ENCODE measurements at regions not wholly inside any gene's neighbourhood (a gene's known extent, or its start where the extent isn't known, plus 50 kb on each side); places are given as distances from the start of the nearest gene placed in this dataset.
A peak's percentile ranks its signal among the peaks of the same experiment; 100 is the strongest.
"Not testable (repeated sequence)": the region's sequence is repeated elsewhere in the genome, so short reads cannot be mapped to it uniquely, and the experiment has no call there.

DNA sequence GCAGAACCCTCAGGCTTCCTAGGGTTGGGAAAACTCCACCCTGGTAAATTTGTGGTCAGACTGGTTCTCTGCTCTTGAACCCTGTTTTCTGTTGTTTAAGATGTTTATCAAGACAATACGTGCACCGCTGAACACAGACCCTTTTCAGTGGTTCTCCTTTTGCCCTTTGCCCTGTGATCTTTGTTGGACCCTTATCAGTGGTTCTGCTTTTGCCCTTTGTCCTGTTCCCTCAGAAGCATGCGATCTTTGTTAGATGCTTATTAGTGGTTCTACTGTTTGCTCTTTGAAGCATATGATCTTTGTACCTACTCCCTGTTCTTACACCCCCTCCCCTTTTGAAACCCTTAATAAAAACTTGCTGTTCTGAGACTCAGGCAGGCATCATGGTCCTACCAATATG lies 93.6 kb upstream of the CEP78 start:
- peaks cover 19% of the 10 kb centered on the region for H3K4me1 Mint-ChIP-seq (ENCODE audit: low read depth)
- H3K36me3 Mint-ChIP-seq (ENCODE audit: low read depth); H3K27me3 Mint-ChIP-seq (ENCODE audit: low read depth); H3K4me3 Mint-ChIP-seq (ENCODE audit: low read depth); DNase-seq (ENCODE audit: low spot score); intact Hi-C loops (cut with micrococcal nuclease); H3K27ac Mint-ChIP-seq: not testable (repeated sequence)
- H3K9me3 Mint-ChIP-seq, result peaks cover 35% of the 10 kb centered on the region

DNA sequence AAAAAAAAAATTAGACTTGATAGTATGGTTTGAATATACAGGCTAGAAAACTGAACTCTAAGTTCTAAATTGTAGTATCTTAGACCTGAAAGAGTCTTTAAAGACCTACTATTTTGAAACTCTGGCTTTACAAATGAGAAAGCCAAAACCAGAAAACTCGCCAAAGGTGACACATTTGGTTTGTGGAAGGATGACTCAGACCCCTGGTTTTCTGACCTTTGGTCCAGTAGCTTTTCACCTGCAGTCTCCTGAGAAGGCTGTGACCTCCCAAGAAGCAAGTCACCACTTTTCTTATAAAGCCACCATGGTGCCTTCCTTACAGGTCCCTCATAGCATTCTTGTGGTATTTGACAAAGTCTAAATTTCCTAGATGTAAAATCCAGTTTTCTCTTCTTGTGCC lies 102.1 kb upstream of the CEP78 start:
- Mint-ChIP-seq H3K4me1 (ENCODE audit: low read depth) (peaks cover 29% of the 10 kb centered on the region), H3K27ac (peak overlapping the region; percentile 25), H3K36me3 (ENCODE audit: low read depth) (peaks cover 22% of the 10 kb centered on the region), H3K4me3 (ENCODE audit: low read depth) (no peak overlapping the region), H3K9me3 (peaks cover 20% of the 10 kb centered on the region), H3K27me3 (ENCODE audit: low read depth) (no peaks in the 10 kb centered on the region)
- DNase-seq (ENCODE audit: low spot score), result no peak
- intact Hi-C loops (cut with micrococcal nuclease), result loop anchor here (5.0 kb wide), 1 partner anchor 79 kb away; no protein-coding TSS in a partner anchor

GRCh38 chr9:78132701-78133058 lies 101.1 kb upstream of the GNAQ start:
- DNase-seq (ENCODE audit: low spot score), result no peak
- Mint-ChIP-seq H3K27ac (peak overlapping the region; percentile 5), H3K36me3 (ENCODE audit: low read depth) (peaks cover 22% of the 10 kb centered on the region), H3K9me3 (peaks cover 18% of the 10 kb centered on the region), H3K4me3 (ENCODE audit: low read depth) (peak overlapping the region; percentile 46), H3K27me3 (ENCODE audit: low read depth) (peaks cover 5% of the 10 kb centered on the region), H3K4me1 (ENCODE audit: low read depth) (peaks cover 29% of the 10 kb centered on the region)
- intact Hi-C loops (cut with micrococcal nuclease), result loop anchor here (1.0 to 5.0 kb wide), 2 partner anchors 80 to 285 kb away; no protein-coding TSS in a partner anchor

DNA sequence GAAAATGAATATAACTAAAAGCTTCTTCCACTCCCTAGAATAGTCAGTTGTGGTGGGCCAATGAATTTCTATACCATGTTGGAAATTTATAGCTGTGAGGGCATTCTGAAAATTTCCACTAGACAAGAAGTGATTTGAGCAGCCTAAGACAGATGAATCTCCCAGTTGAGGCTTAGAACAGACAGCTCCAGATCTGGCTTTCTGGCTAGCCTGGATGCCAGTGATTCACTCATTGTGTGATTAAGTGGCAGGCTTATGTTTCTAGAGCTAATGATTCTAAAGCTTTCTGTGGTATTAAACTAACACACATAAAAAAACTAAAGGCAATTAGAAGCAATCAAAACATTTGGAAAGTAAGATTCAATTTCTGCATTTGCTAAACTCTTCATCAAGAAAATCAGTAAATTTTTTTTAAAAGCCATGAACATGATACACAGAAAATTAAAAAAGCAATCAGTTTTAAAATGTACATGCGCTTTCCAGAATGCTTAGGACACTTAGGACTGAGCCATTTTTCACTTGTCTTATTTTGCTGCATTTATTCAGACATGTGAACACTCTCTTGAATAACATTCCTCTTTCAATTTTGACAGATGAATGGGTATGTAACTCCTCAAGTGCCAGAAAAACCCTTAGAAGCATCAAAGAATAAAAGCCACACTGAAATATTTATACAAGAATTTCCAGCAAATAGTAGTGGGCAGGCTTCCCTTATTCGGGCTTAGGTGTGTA lies 100.5 kb upstream of the GNAQ start:
- peak overlapping the region; percentile 5 for H3K27ac Mint-ChIP-seq
- peak overlapping the region; percentile 46 for H3K4me3 Mint-ChIP-seq (ENCODE audit: low read depth)
- H3K36me3 Mint-ChIP-seq (ENCODE audit: low read depth), result peaks cover 19% of the 10 kb centered on the region
- peaks cover 10% of the 10 kb centered on the region for H3K27me3 Mint-ChIP-seq (ENCODE audit: low read depth)
- DNase-seq (ENCODE audit: low spot score), result no peak
- intact Hi-C loops (cut with micrococcal nuclease), result loop anchor here (1.0 to 5.0 kb wide), 2 partner anchors 80 to 285 kb away; no protein-coding TSS in a partner anchor
- peaks cover 13% of the 10 kb centered on the region for H3K9me3 Mint-ChIP-seq
- H3K4me1 Mint-ChIP-seq (ENCODE audit: low read depth), result peaks cover 29% of the 10 kb centered on the region

DNA sequence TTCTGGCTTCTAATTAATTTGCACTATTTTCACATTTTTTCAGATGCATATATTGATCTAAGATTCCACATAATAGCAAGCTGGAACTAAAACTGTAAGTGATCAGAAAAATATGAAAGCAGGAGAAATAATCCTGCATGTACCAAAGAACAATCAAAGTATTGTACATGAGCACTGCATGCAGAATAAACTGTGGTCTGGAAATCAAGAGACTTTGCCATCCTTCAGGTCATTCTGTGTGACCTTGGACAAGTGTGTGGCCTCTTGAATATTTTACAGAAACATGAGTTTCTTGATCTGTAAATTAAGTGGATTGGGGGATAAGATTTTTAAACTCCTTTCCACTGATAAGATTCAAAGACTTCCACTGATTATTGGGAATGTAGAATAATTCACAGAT lies 99.2 kb upstream of the GNAQ start:
- Mint-ChIP-seq H3K4me3 (ENCODE audit: low read depth) (no peak overlapping the region), H3K36me3 (ENCODE audit: low read depth) (peaks cover 11% of the 10 kb centered on the region), H3K9me3 (peaks cover 3% of the 10 kb centered on the region), H3K4me1 (ENCODE audit: low read depth) (peaks cover 28% of the 10 kb centered on the region), H3K27me3 (ENCODE audit: low read depth) (peaks cover 11% of the 10 kb centered on the region), H3K27ac (no peak overlapping the region)
- no peak for DNase-seq (ENCODE audit: low spot score)
- intact Hi-C loops (cut with micrococcal nuclease), result loop anchor here (5.0 kb wide), 1 partner anchor 81 kb away; no protein-coding TSS in a partner anchor

DNA sequence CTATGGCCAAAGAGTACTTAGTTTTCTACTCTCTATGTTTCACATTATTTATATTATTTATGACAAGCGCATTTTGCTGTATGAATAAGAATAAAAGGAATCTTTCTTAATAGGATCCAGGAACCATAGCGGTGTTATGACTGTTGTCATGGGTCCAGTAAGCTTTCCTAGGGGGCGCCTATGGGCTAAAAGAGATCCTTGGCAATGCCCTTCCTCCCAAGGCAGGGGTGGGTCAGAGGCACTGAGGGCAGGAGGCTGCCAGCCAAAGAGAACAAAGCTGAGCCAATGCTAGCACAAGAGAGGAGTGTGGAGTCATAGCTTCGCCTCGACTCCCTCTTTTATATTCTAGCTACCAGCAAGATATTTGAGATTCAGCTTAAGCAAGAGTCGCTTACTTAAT lies 98.4 kb upstream of the GNAQ start:
- DNase-seq (ENCODE audit: low spot score), result no peak
- no peaks in the 10 kb centered on the region for H3K9me3 Mint-ChIP-seq
- no peak overlapping the region for H3K27ac Mint-ChIP-seq
- H3K4me3 Mint-ChIP-seq (ENCODE audit: low read depth), result no peak overlapping the region
- peaks cover 24% of the 10 kb centered on the region for H3K4me1 Mint-ChIP-seq (ENCODE audit: low read depth)
- H3K36me3 Mint-ChIP-seq (ENCODE audit: low read depth), result peaks cover 9% of the 10 kb centered on the region
- intact Hi-C loops (cut with micrococcal nuclease), result loop anchor here (5.0 kb wide), 1 partner anchor 82 kb away; no protein-coding TSS in a partner anchor
- peaks cover 17% of the 10 kb centered on the region for H3K27me3 Mint-ChIP-seq (ENCODE audit: low read depth)

DNA sequence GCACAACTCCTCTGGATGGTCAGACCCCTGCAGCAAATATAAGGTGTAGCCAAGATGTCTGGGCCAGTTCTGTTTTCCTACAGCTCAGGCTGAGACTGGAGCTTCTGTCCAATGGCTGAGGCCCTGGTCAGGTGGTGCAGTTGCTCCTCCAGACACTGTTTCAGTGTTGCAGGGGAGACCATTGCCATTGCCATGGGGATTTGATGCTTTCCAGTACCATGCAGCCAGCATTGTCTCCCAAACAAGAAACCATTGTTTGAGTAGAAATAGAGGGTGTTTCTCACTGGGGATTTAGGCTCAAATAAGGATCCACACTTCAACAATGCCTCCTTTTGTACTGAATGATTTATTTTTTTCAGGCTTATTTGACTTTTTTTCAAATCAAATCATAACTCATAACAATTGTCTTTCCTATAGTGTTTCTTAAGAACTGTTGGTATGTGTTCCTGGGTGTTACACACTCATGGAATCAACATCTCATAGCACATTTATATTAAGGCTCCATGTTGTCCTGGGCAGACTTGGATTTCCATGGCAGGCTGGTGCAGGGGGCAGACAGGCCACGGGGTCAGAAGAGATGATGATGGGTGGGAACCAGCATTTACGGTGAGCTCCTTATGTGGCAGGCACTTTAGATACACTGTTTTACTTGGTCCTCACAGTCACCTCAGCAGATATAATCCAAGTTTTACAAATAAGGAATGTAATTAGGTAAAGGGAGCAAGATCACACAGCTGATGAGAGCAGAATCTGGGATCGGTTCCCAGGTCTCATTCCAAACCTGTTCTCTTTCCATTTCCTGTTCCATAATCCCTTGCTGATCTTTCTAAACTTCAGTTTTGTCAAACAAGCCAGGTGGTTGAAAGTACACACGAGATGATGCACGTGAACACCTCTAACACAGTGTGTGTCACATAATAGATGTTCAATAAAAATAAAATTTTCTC lies 95.9 kb upstream of the GNAQ start:
- Mint-ChIP-seq H3K36me3 (ENCODE audit: low read depth) (peaks cover 3% of the 10 kb centered on the region), H3K27me3 (ENCODE audit: low read depth) (peaks cover 23% of the 10 kb centered on the region), H3K27ac (no peak overlapping the region), H3K9me3 (no peaks in the 10 kb centered on the region), H3K4me3 (ENCODE audit: low read depth) (no peak overlapping the region), H3K4me1 (ENCODE audit: low read depth) (peaks cover 11% of the 10 kb centered on the region)
- no peak for DNase-seq (ENCODE audit: low spot score)
- intact Hi-C loops (cut with micrococcal nuclease), result no loop called here

DNA sequence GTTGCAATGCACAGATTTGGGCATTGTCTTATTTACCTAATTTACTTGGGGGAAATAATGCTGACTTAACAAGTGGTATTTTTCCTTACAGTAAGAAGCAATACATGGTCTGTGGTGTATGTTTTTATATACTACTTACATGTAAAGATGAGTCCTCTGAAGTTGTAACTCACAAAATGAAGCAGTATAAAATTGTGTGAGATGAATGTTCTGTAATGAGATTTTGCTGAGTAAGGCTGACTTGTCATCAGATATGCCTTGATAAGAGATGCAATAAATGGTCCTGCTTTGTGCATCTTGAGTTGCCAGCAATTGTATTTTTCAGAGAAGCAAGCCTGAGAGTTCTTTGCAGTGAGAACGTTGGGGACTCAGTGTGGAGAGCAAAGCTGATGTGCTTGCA lies 92.2 kb upstream of the GNAQ start:
- Mint-ChIP-seq H3K36me3 (ENCODE audit: low read depth) (no peaks in the 10 kb centered on the region), H3K27ac (no peak overlapping the region), H3K4me3 (ENCODE audit: low read depth) (no peak overlapping the region), H3K4me1 (ENCODE audit: low read depth) (peaks cover 17% of the 10 kb centered on the region), H3K9me3 (no peaks in the 10 kb centered on the region), H3K27me3 (ENCODE audit: low read depth) (peaks cover 23% of the 10 kb centered on the region)
- intact Hi-C loops (cut with micrococcal nuclease), result loop anchor here (5.0 kb wide), 1 partner anchor 667 kb away; no protein-coding TSS in a partner anchor
- DNase-seq (ENCODE audit: low spot score), result no peak

- Mint-ChIP-seq H3K36me3 (ENCODE audit: low read depth) (no peaks in the 10 kb centered on the region), H3K27me3 (ENCODE audit: low read depth) (peaks cover 18% of the 10 kb centered on the region), H3K9me3 (no peaks in the 10 kb centered on the region), H3K4me1 (ENCODE audit: low read depth) (peaks cover 27% of the 10 kb centered on the region), H3K4me3 (ENCODE audit: low read depth) (no peak overlapping the region), H3K27ac (no peak overlapping the region)
- intact Hi-C loops (cut with micrococcal nuclease), result loop anchor here (5.0 kb wide), 1 partner anchor 665 kb away; no protein-coding TSS in a partner anchor
- DNase-seq (ENCODE audit: low spot score), result no peak
Measured at GRCh38 chr9:78122631-78123030, 91.0 kb upstream of the GNAQ start.

DNA sequence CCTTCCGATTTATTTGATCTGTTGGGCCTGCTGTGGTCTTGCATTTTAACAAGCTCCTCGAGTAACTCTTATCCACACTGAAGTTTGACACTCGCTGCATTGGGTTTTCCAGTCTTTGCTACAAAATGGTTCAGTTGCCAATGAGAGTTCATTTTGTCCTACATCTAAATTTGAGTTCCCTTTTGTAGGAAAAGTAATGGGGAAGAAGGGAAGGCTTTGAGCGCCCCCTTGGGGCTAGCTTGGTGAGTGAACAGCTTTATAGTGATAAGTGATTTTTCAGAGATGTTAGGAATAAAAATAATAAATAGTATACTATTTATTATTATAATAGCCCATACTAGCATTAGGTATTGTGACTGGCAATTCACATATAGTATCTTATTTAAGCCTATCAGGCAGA lies 89.9 kb upstream of the GNAQ start:
- DNase-seq (ENCODE audit: low spot score), result peak; percentile 37
- Mint-ChIP-seq H3K4me3 (ENCODE audit: low read depth) (no peak overlapping the region), H3K9me3 (no peaks in the 10 kb centered on the region), H3K27me3 (ENCODE audit: low read depth) (peaks cover 13% of the 10 kb centered on the region), H3K27ac (no peak overlapping the region), H3K36me3 (ENCODE audit: low read depth) (peaks cover 3% of the 10 kb centered on the region), H3K4me1 (ENCODE audit: low read depth) (peaks cover 31% of the 10 kb centered on the region)
- intact Hi-C loops (cut with micrococcal nuclease), result loop anchor here (5.0 kb wide), 1 partner anchor 664 kb away; no protein-coding TSS in a partner anchor

DNA sequence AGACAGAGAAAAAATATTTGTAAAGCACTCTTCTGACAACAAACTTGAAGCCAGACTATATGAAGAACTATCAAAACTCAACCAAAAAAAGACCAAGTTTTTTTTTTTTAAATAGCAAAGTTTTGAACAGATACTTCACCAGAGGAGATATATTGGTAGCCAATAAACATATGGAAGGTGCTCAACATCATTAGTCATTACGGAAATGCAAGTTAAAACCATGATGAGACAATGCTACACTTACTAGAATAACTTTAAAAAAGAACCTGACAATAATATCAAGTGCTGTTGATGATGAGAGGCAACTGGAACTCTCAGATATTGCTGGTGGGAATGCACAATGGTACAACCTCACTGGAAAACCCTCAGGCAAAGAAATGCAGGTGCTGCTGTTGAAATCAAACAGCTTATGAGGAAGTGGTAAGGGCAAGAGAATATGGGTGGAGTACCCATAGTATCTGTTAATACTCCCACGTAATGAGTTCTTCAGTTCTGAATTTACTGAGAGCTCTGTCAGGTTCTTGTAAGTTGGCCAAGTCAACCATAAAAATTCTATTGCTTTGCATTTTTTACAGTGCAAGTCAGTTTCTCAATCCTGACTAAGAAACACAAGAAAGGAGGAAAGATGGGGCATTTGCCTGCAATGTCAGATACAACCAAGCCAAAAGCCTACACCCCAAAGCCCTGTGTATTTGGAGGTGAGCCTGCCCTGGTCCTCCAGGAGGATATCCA lies 87.3 kb upstream of the GNAQ start:
- H3K27me3 Mint-ChIP-seq (ENCODE audit: low read depth), result peaks cover 3% of the 10 kb centered on the region
- H3K9me3 Mint-ChIP-seq, result no peaks in the 10 kb centered on the region
- peaks cover 3% of the 10 kb centered on the region for H3K36me3 Mint-ChIP-seq (ENCODE audit: low read depth)
- H3K27ac Mint-ChIP-seq, result peak overlapping the region; percentile 73
- H3K4me1 Mint-ChIP-seq (ENCODE audit: low read depth), result peaks cover 35% of the 10 kb centered on the region
- peak overlapping the region; percentile 37 for H3K4me3 Mint-ChIP-seq (ENCODE audit: low read depth)
- intact Hi-C loops (cut with micrococcal nuclease), result loop anchor here (1.0 to 10.0 kb wide), 5 partner anchors 46 to 277 kb away; partner anchors contain the start of gene GNAQ
- no peak for DNase-seq (ENCODE audit: low spot score)

- Mint-ChIP-seq H3K9me3 (peaks cover 10% of the 10 kb centered on the region), H3K27me3 (ENCODE audit: low read depth) (no peaks in the 10 kb centered on the region), H3K4me3 (ENCODE audit: low read depth) (no peak overlapping the region), H3K4me1 (ENCODE audit: low read depth) (peaks cover 44% of the 10 kb centered on the region), H3K36me3 (ENCODE audit: low read depth) (peaks cover 12% of the 10 kb centered on the region), H3K27ac (no peak overlapping the region)
- DNase-seq (ENCODE audit: low spot score), result no peak
- intact Hi-C loops (cut with micrococcal nuclease), result loop anchor here (5.0 to 10.0 kb wide), 2 partner anchors 210 to 273 kb away; no protein-coding TSS in a partner anchor
Measured at GRCh38 chr9:78115073-78115472, 83.5 kb upstream of the GNAQ start.

Data from activated T-helper 2 cell treated with anti-CD3 and anti-CD28 coated beads, Interferon-gamma antibody, Interleukin-2, Interleukin-4, amounts not matched to agents 10 μg/mL and 5 μg/mL and 100 μg/mL, durations not matched to agents 14 hours and 24 hours and 36 hours (primary cell).